GM12878 (cell line): ENCODE measurements at regions not wholly inside any gene's neighbourhood (a gene's known extent, or its start where the extent isn't known, plus 50 kb on each side); places are given as distances from the start of the nearest gene placed in this dataset.

Experiments
- ATAC-seq: fragments of 200-7000 bp; cut with Tn5 transposase; 3 replicates; pipeline ENCODE4 v1.9.1; 2020; ENCODE audit warnings: mild to moderate bottlenecking, moderate library complexity
- BruUV-seq: library from RNA; stranded (reverse); fragments of 400-500 nt; replicated peaks from 2 replicates; lab custom pipeline; 2021; lab: Mats Ljungman, UMichigan
- CTCF ChIA-PET: fragments of 300-600 bp; sonication (Branson Sonifier 250); formaldehyde crosslinking; extraction: SDS; loops from one replicate; lab custom pipeline; 2021; ENCODE audit warnings: inconsistent platforms; lab: Yijun Ruan, JAX
- POLR2A ChIA-PET: fragments of 350-600 bp; formaldehyde crosslinking; extraction: SDS; loops from one replicate; lab custom pipeline; 2021; ENCODE audit warnings: inconsistent platforms; lab: Charles Lee
- RAD21 ChIA-PET: fragments of 300-600 bp; sonication (Branson Sonifier 250); formaldehyde crosslinking; loops from one replicate; lab custom pipeline; 2023; ENCODE audit warnings: antibody characterized with exemption; ENCODE audit not compliant: unreplicated experiment; lab: Charles Lee
- SMC1A ChIA-PET: fragments of 300-600 bp; sonication (Branson Sonifier 250); formaldehyde crosslinking; loops from one replicate; lab custom pipeline; 2023; ENCODE audit not compliant: unreplicated experiment, uncharacterized antibody; lab: Charles Lee
- DNase-seq: peaks from one replicate; pipeline ENCODE4 v3.0.0-alpha.2; 2011; ENCODE audit warnings: low read depth, low spot score
- FAIRE-seq: peaks from 3 replicates; lab custom pipeline; 2011; peaks lifted over from hg19 to GRCh38; lab: Jason Lieb, UNC
- H2AFZ ChIP-seq: 2 replicates; pipeline ENCODE4 v1.6.0; 2011; ENCODE audit warnings: low read depth, low read length, control low read depth; ENCODE audit not compliant: control insufficient read depth
- H3K27ac ChIP-seq: 2 replicates; pipeline ENCODE4 v1.5.1; 2011; ENCODE audit warnings: control low read depth; ENCODE audit not compliant: control insufficient read depth, insufficient read depth
- H3K27me3 ChIP-seq, 2 experiments: replicated peaks in 1 of 2; 2 replicates each; pipeline versions ENCODE4 v1.6.0 to v1.6.1; 2011; ENCODE audit warnings: low read length in 1 of 2; ENCODE audit not compliant: control insufficient read depth in 2 of 2, insufficient read depth in 2 of 2
- H3K36me3 ChIP-seq, 2 experiments: 2 replicates each; pipeline ENCODE4 v1.5.1; 2011; ENCODE audit warnings: low read length in 1 of 2; ENCODE audit not compliant: control insufficient read depth in 2 of 2, insufficient read depth in 2 of 2
- H3K4me1 ChIP-seq: 2 replicates; pipeline ENCODE4 v1.6.1; 2011; ENCODE audit warnings: mild to moderate bottlenecking, low read length, moderate library complexity, mixed read lengths; ENCODE audit not compliant: control insufficient read depth, insufficient read depth
- H3K4me2 ChIP-seq: 2 replicates; pipeline ENCODE4 v1.6.0; 2011; ENCODE audit warnings: control low read depth; ENCODE audit not compliant: control insufficient read depth, insufficient read depth
- H3K4me3 ChIP-seq: fragments of 200-600 bp; sonication (generic); 2 replicates; pipeline ENCODE4 v1.5.1; 2016
- H3K79me2 ChIP-seq: 2 replicates; pipeline ENCODE4 v1.6.0; 2011; ENCODE audit warnings: low read length; ENCODE audit not compliant: control insufficient read depth, insufficient read depth
- H3K9ac ChIP-seq: 2 replicates; pipeline ENCODE4 v1.8.0; 2011; ENCODE audit warnings: low read length, control low read depth, mixed read lengths; ENCODE audit not compliant: control insufficient read depth, insufficient read depth
- H3K9me3 ChIP-seq: replicated peaks from 3 replicates; pipeline ENCODE4 v1.5.1; 2011; ENCODE audit warnings: mild to moderate bottlenecking, low read length; ENCODE audit not compliant: control insufficient read depth, insufficient read depth
- H4K20me1 ChIP-seq: 2 replicates; pipeline ENCODE4 v1.6.0; 2011; ENCODE audit not compliant: control insufficient read depth, insufficient read depth
- CBX3 ChIP-seq: fragments of 200-600 bp; sonication (generic); IDR thresholded peaks from 2 replicates; pipeline ENCODE4 v1.6.1; 2016; ENCODE audit warnings: low read depth, borderline replicate concordance
- EGR1 ChIP-seq, 2 experiments: IDR thresholded peaks; 1 replicate in 1 of 2; 2 replicates in 1 of 2; pipeline ENCODE4 v1.6.1; 2011 to 2012; ENCODE audit warnings: low read depth in 2 of 2, low read length in 2 of 2, borderline replicate concordance in 1 of 2, mild to moderate bottlenecking in 1 of 2, moderate library complexity in 1 of 2
- HDAC2 ChIP-seq: fragments of 200-600 bp; sonication (generic); IDR thresholded peaks from 2 replicates; pipeline ENCODE4 v1.6.1; 2017
- IKZF2 ChIP-seq, 2 experiments: fragments of 450-650 bp; IDR thresholded peaks; 2 replicates each; pipeline ENCODE4 v1.6.1; 2017; ENCODE audit warnings: mild to moderate bottlenecking in 2 of 2, moderate library complexity in 2 of 2
- JUNB ChIP-seq: IDR thresholded peaks from 2 replicates; pipeline ENCODE4 v1.6.1; 2016; ENCODE audit warnings: antibody characterized with exemption, mild to moderate bottlenecking
- NBN ChIP-seq: fragments of 450-650 bp; IDR thresholded peaks from 2 replicates; pipeline ENCODE4 v1.6.1; 2016
- NFYB ChIP-seq: IDR thresholded peaks from 2 replicates; pipeline ENCODE4 v1.6.1; 2011; ENCODE audit warnings: low read depth, mild to moderate bottlenecking, low read length, improper control_type of control experiment, moderate library complexity; ENCODE audit not compliant: insufficient read depth
- TCF7 ChIP-seq: IDR thresholded peaks from 2 replicates; pipeline ENCODE4 v1.6.1; 2014; ENCODE audit warnings: antibody characterized with exemption, borderline replicate concordance
- WGBS: methylation state at CpG from one replicate; pipeline ENCODE4 v1.1.6; 2016; ENCODE audit warnings: low lambda C conversion rate; ENCODE audit not compliant: insufficient replicate concordance, insufficient coverage; ENCODE audit errors: missing lambda C conversion rate; 5-methylcytosine and 5-hydroxymethylcytosine counted together
- in situ Hi-C: fragments of 300-500 bp; cut with MboI; formaldehyde crosslinking; loops from 9 replicates; pipeline ENCODE4 v1.14.3; 2018; ENCODE audit warnings: mixed read lengths
- intact Hi-C: fragments of 100-400 bp; cut with micrococcal nuclease; formaldehyde crosslinking; loops from one replicate; pipeline ENCODE4 v1.14.2; 2022; ENCODE audit not compliant: unreplicated experiment

- Histone ChIP-seq H3K4me3 (no peak overlapping the region), H3K9ac (no peak overlapping the region), H3K4me2 (no peak overlapping the region), H3K4me1 (no peaks in the 10 kb centered on the region), H3K27ac (no peak overlapping the region), H2AFZ (no peak overlapping the region), H3K79me2 (no peaks in the 10 kb centered on the region), H3K36me3 (no peaks in the 10 kb centered on the region), H3K9me3 (no peaks in the 10 kb centered on the region), H4K20me1 (no peaks in the 10 kb centered on the region), H3K27me3 (no peaks in the 10 kb centered on the region)
- FAIRE-seq = no peak
- in situ Hi-C loops = no loop called here
- ChIA-PET SMC1A (no interaction called here), POLR2A (no interaction called here), CTCF (interaction anchor here (1.0 kb wide), 1 partner anchor 183 kb away, joined by 3 read pairs; no protein-coding TSS in a partner anchor), RAD21 (no interaction called here)
- 40% methylated on average over 3 of the region's 3 CpGs for WGBS
- no peak for DNase-seq
- TF ChIP-seq IKZF2 (IDR thresholded peaks at IDR 0.05) (no peak), HDAC2 (no peak), EGR1 (IDR thresholded peaks at IDR 0.05; ENCODE audit: borderline replicate concordance in 1 of 2, low read depth in 2 of 2, low read length in 2 of 2) (no peak), NFYB (no peak)
- intact Hi-C loops = no loop called here
- no TSS peak for BruUV-seq
- no peak for ATAC-seq
Measured at GRCh38 chr16:76984196-76984595, 206.8 kb upstream of the MON1B start.

- no peak overlapping the region for H3K27ac ChIP-seq
- H3K4me2 ChIP-seq = no peak overlapping the region
- ChIA-PET RAD21 (no interaction called here), POLR2A (no interaction called here), CTCF (no interaction called here), SMC1A (no interaction called here)
- no TSS peak for BruUV-seq
- intact Hi-C loops = no loop called here
- H3K27me3 ChIP-seq = no peaks in the 10 kb centered on the region
- DNase-seq (no peak), FAIRE-seq (no peak), ATAC-seq (no peak)
- no peak overlapping the region for H2AFZ ChIP-seq
- no peaks in the 10 kb centered on the region for H3K4me1 ChIP-seq
- no peaks in the 10 kb centered on the region for H4K20me1 ChIP-seq
- no peaks in the 10 kb centered on the region for H3K9me3 ChIP-seq
- TF ChIP-seq TCF7 (no peak), CBX3 (no peak), JUNB (no peak), NBN (no peak)
- in situ Hi-C loops = no loop called here
- no peak overlapping the region for H3K9ac ChIP-seq
- no peak overlapping the region for H3K4me3 ChIP-seq
- H3K79me2 ChIP-seq = no peaks in the 10 kb centered on the region
- 11% methylated on average over 4 of the region's 4 CpGs for WGBS
- H3K36me3 ChIP-seq = no peaks in the 10 kb centered on the region
Measured at GRCh38 chr16:76985392-76986045, 205.5 kb upstream of the MON1B start.
